GM23338 (cell line): ENCODE measurements at regions not wholly inside any gene's neighbourhood (a gene's known extent, or its start where the extent isn't known, plus 50 kb on each side); places are given as distances from the start of the nearest gene placed in this dataset.

Source experiments
- ATAC-seq: fragments of 200-7000 bp; cut with Tn5 transposase; 3 replicates; pipeline ENCODE4 v1.9.1; 2020
- DNase-seq: peaks from one replicate; pipeline ENCODE4 v3.0.0-alpha.2; 2015; ENCODE audit warnings: low spot score
- H2AFZ ChIP-seq: fragments of 200-600 bp; sonication (generic); 2 replicates; pipeline ENCODE4 v1.8.0; 2016; ENCODE audit warnings: antibody characterized with exemption, mild to moderate bottlenecking, moderate library complexity
- H3F3A ChIP-seq: fragments of 200-600 bp; sonication (generic); replicated peaks from 2 replicates; pipeline ENCODE4 v1.8.0; 2017; ENCODE audit warnings: antibody characterized with exemption, mixed run types, low read depth
- H3K27ac ChIP-seq: fragments of 200-600 bp; sonication (generic); 2 replicates; pipeline ENCODE4 v1.6.1; 2016; ENCODE audit warnings: low read depth
- H3K27me3 ChIP-seq: fragments of 200-600 bp; sonication (generic); 2 replicates; pipeline ENCODE4 v1.8.0; 2016; ENCODE audit warnings: mild to moderate bottlenecking, mixed run types, moderate library complexity; ENCODE audit not compliant: insufficient read depth
- H3K36me3 ChIP-seq: fragments of 200-600 bp; sonication (generic); 2 replicates; pipeline ENCODE4 v1.8.0; 2016; ENCODE audit warnings: mild to moderate bottlenecking; ENCODE audit not compliant: insufficient read depth
- H3K4me1 ChIP-seq: fragments of 200-600 bp; sonication (generic); 2 replicates; pipeline ENCODE4 v1.8.0; 2016; ENCODE audit warnings: mild to moderate bottlenecking, moderate library complexity; ENCODE audit not compliant: insufficient read depth
- H3K4me2 ChIP-seq: fragments of 200-600 bp; sonication (generic); 2 replicates; pipeline ENCODE4 v1.7.1; 2017; ENCODE audit warnings: mixed run types
- H3K4me3 ChIP-seq: fragments of 200-600 bp; sonication (generic); 2 replicates; pipeline ENCODE4 v1.6.1; 2016; ENCODE audit warnings: mixed run types
- H3K79me2 ChIP-seq: fragments of 200-600 bp; sonication (generic); replicated peaks from 2 replicates; pipeline ENCODE4 v1.8.0; 2017; ENCODE audit warnings: mild to moderate bottlenecking; ENCODE audit not compliant: insufficient read depth
- H3K9me2 ChIP-seq: fragments of 200-600 bp; sonication (generic); 2 replicates; pipeline ENCODE4 v1.8.0; 2017; ENCODE audit not compliant: insufficient read depth
- H4K20me1 ChIP-seq: fragments of 200-600 bp; sonication (generic); replicated peaks from 2 replicates; pipeline ENCODE4 v1.8.0; 2017; ENCODE audit warnings: mild to moderate bottlenecking; ENCODE audit not compliant: insufficient read depth
- H3K27ac Mint-ChIP-seq: 2 replicates; pipeline ENCODE4 v1.8.0; 2020; ENCODE audit warnings: inconsistent platforms, mild to moderate bottlenecking, moderate library complexity, mixed read lengths
- H3K27me3 Mint-ChIP-seq: 3 replicates; pipeline ENCODE4 v1.8.0; 2022; ENCODE audit warnings: low read depth, mild to moderate bottlenecking, moderate library complexity, mixed read lengths, inconsistent platforms; ENCODE audit not compliant: insufficient read depth, poor library complexity
- H3K36me3 Mint-ChIP-seq: 3 replicates; pipeline ENCODE4 v1.8.0; 2021; ENCODE audit warnings: low read depth, mild to moderate bottlenecking, inconsistent platforms, moderate library complexity, mixed read lengths
- H3K4me1 Mint-ChIP-seq: 3 replicates; pipeline ENCODE4 v1.8.0; 2020; ENCODE audit warnings: mild to moderate bottlenecking, inconsistent platforms, mixed read lengths
- H3K4me3 Mint-ChIP-seq: 3 replicates; pipeline ENCODE4 v1.8.0; 2021; ENCODE audit warnings: moderate library complexity, mild to moderate bottlenecking, inconsistent platforms, mixed read lengths
- H3K9me3 Mint-ChIP-seq: 3 replicates; pipeline ENCODE4 v1.8.0; 2020; ENCODE audit warnings: moderate library complexity, mild to moderate bottlenecking, inconsistent platforms, mixed read lengths
- CREB1 ChIP-seq: fragments of 250-450 bp; sonication (Bioruptor Pico); IDR thresholded peaks from 2 replicates; pipeline ENCODE4 v1.5.0; 2020; ENCODE audit warnings: low read depth, mild to moderate bottlenecking, moderate library complexity
- CTCF ChIP-seq, 2 experiments: fragments of 200-600 bp in 1 of 2; sonication (generic) in 1 of 2; conservative IDR thresholded peaks; 2 replicates each; pipeline versions ENCODE4 v1.5.1 to v1.6.1; 2016 to 2017; ENCODE audit warnings: antibody characterized with exemption in 2 of 2, low read depth in 2 of 2, mild to moderate bottlenecking in 2 of 2, moderate library complexity in 1 of 2
- EZH2 ChIP-seq: fragments of 200-600 bp; sonication (generic); IDR thresholded peaks from one replicate; pipeline ENCODE4 v1.8.0; 2017; ENCODE audit warnings: antibody characterized with exemption, mild to moderate bottlenecking, low read depth; ENCODE audit not compliant: unreplicated experiment
- EZH2phosphoT487 ChIP-seq: fragments of 200-600 bp; sonication (generic); IDR thresholded peaks from one replicate; pipeline ENCODE4 v1.8.1; 2018; ENCODE audit warnings: antibody characterized with exemption; ENCODE audit not compliant: unreplicated experiment
- JUNB ChIP-seq: IDR thresholded peaks from one replicate; pipeline ENCODE4 v1.6.1; 2016; ENCODE audit warnings: antibody characterized with exemption; ENCODE audit not compliant: unreplicated experiment
- NANOG ChIP-seq: IDR thresholded peaks from 2 replicates; pipeline ENCODE4 v1.6.1; 2016; ENCODE audit warnings: antibody characterized with exemption, borderline replicate concordance
- POLR2AphosphoS5 ChIP-seq: IDR thresholded peaks from 2 replicates; pipeline ENCODE4 v1.6.1; 2016; ENCODE audit warnings: antibody characterized with exemption, low read depth
- REST ChIP-seq: IDR thresholded peaks from one replicate; pipeline ENCODE4 v1.6.1; 2018; ENCODE audit warnings: antibody characterized with exemption; ENCODE audit not compliant: unreplicated experiment
- STAT1 ChIP-seq: IDR thresholded peaks from one replicate; pipeline ENCODE4 v1.6.1; 2016; ENCODE audit warnings: antibody characterized with exemption; ENCODE audit not compliant: unreplicated experiment
- ZNF114 ChIP-seq: fragments of 250-450 bp; sonication (Bioruptor Pico); IDR thresholded peaks from 2 replicates; pipeline ENCODE4 v1.5.0; 2020; ENCODE audit warnings: mild to moderate bottlenecking, moderate library complexity
- ZNF331 ChIP-seq: fragments of 250-450 bp; sonication (Bioruptor Pico); IDR thresholded peaks from 2 replicates; pipeline ENCODE4 v1.5.0; 2020; ENCODE audit warnings: low read depth, mild to moderate bottlenecking, moderate library complexity
- ZNF462 ChIP-seq: fragments of 250-450 bp; sonication (Bioruptor Pico); IDR thresholded peaks from 2 replicates; pipeline ENCODE4 v1.5.0; 2020; ENCODE audit warnings: mild to moderate bottlenecking, moderate library complexity
- TF ChIP-seq, protein P1 (sequence below): IDR thresholded peaks from 2 replicates; pipeline ENCODE4 v1.6.1; 2016; ENCODE audit warnings: antibody characterized with exemption

GRCh38 chr10:35971397-35971796 lies 329.3 kb upstream of the FZD8 start:
- TF ChIP-seq CREB1 (no peak), POLR2AphosphoS5 (no peak), REST (no peak), CTCF (conservative IDR thresholded peaks at IDR 0.05; ENCODE audit: low read depth in 2 of 2) (no peak), EZH2phosphoT487 (no peak), ZNF114 (CRISPR knock-in tag) (no peak), JUNB (no peak), ZNF331 (no peak), NANOG (no peak), EZH2 (no peak), STAT1 (no peak), ZNF462 (no peak)
- TF ChIP-seq, protein P1, sequence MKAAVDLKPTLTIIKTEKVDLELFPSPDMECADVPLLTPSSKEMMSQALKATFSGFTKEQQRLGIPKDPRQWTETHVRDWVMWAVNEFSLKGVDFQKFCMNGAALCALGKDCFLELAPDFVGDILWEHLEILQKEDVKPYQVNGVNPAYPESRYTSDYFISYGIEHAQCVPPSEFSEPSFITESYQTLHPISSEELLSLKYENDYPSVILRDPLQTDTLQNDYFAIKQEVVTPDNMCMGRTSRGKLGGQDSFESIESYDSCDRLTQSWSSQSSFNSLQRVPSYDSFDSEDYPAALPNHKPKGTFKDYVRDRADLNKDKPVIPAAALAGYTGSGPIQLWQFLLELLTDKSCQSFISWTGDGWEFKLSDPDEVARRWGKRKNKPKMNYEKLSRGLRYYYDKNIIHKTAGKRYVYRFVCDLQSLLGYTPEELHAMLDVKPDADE: no peak
- Histone ChIP-seq H4K20me1 (peaks cover 20% of the 10 kb centered on the region; the same call in 1 of the 2 replicates), H3K4me1 (peaks cover 10% of the 10 kb centered on the region), H3F3A (no peaks in the 10 kb centered on the region), H3K79me2 (no peaks in the 10 kb centered on the region), H3K4me2 (no peak overlapping the region), H3K36me3 (no peaks in the 10 kb centered on the region), H3K4me3 (no peak overlapping the region), H2AFZ (no peak overlapping the region), H3K27me3 (peaks cover 96% of the 10 kb centered on the region), H3K9me2 (no peaks in the 10 kb centered on the region), H3K27ac (no peak overlapping the region)
- H3K27me3 Mint-ChIP-seq: peaks cover 69% of the 10 kb centered on the region
- peaks cover 12% of the 10 kb centered on the region for H3K4me1 Mint-ChIP-seq
- H3K4me3 Mint-ChIP-seq: no peak overlapping the region
- no peak for DNase-seq
- H3K36me3 Mint-ChIP-seq: no peaks in the 10 kb centered on the region
- peaks cover 13% of the 10 kb centered on the region; the same call in 2 of the 3 replicates for H3K9me3 Mint-ChIP-seq
- ATAC-seq: no peak
- no peak overlapping the region for H3K27ac Mint-ChIP-seq
